Neural crest cell (in vitro differentiated cells): ENCODE measurements at regions not wholly inside any gene's neighbourhood (a gene's known extent, or its start where the extent isn't known, plus 50 kb on each side); places are given as distances from the start of the nearest gene placed in this dataset.
"Not testable (repeated sequence)": the region's sequence is repeated elsewhere in the genome, so short reads cannot be mapped to it uniquely, and the experiment has no call there.

Source experiments
- DNase-seq: peaks from one replicate; pipeline ENCODE4 v3.0.0; 2021; ENCODE audit warnings: low read depth, mixed read lengths, low spot score
- H3K27ac Mint-ChIP-seq: one replicate; pipeline ENCODE4 v1.8.0; 2021; ENCODE audit warnings: mild to moderate bottlenecking, mixed read lengths; ENCODE audit not compliant: unreplicated experiment
- H3K27me3 Mint-ChIP-seq: 2 replicates; pipeline ENCODE4 v1.8.0; 2021; ENCODE audit warnings: low read depth, mild to moderate bottlenecking, mixed read lengths
- H3K36me3 Mint-ChIP-seq: 2 replicates; pipeline ENCODE4 v1.8.0; 2021; ENCODE audit warnings: low read depth, mild to moderate bottlenecking, mixed read lengths
- H3K4me1 Mint-ChIP-seq: 2 replicates; pipeline ENCODE4 v1.8.0; 2021; ENCODE audit warnings: mixed read lengths
- H3K4me3 Mint-ChIP-seq: one replicate; pipeline ENCODE4 v1.8.0; 2021; ENCODE audit warnings: mild to moderate bottlenecking, mixed read lengths
- H3K9me3 Mint-ChIP-seq: 2 replicates; pipeline ENCODE4 v1.8.0; 2021; ENCODE audit warnings: mixed read lengths
- TF ChIP-seq, protein P1 (sequence below): fragments of 200-600 bp; sonication (generic); conservative IDR thresholded peaks from 2 replicates; pipeline ENCODE4 v1.5.0; 2021; ENCODE audit warnings: antibody characterized with exemption, mild to moderate bottlenecking

DNA sequence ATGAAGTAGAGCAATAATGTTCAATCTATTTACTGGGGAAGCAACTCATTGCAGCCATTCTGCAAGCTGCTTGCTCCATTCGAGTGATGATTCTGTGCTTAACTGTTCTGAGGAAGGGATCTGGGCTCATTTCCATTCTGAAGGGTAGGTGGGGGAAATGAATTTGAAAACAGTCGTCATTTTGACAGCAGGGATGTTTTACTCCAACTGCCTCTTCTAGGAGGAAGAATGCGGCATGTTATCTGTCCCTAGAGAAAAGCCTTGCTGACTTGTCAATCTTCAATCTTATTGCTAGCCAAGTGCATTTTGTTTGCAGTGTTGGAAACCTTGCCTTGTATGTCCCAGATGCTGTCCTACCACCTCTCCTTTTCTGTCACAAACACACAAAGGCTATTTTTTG lies 105.9 kb downstream of the PRDM13 start:
- Mint-ChIP-seq H3K4me1 (peaks cover 6% of the 10 kb centered on the region), H3K9me3 (peaks cover 6% of the 10 kb centered on the region), H3K27ac (no peak overlapping the region), H3K4me3 (no peak overlapping the region), H3K27me3 (peaks cover 14% of the 10 kb centered on the region), H3K36me3 (no peaks in the 10 kb centered on the region)
- DNase-seq, result no peak
- TF ChIP-seq, protein P1, sequence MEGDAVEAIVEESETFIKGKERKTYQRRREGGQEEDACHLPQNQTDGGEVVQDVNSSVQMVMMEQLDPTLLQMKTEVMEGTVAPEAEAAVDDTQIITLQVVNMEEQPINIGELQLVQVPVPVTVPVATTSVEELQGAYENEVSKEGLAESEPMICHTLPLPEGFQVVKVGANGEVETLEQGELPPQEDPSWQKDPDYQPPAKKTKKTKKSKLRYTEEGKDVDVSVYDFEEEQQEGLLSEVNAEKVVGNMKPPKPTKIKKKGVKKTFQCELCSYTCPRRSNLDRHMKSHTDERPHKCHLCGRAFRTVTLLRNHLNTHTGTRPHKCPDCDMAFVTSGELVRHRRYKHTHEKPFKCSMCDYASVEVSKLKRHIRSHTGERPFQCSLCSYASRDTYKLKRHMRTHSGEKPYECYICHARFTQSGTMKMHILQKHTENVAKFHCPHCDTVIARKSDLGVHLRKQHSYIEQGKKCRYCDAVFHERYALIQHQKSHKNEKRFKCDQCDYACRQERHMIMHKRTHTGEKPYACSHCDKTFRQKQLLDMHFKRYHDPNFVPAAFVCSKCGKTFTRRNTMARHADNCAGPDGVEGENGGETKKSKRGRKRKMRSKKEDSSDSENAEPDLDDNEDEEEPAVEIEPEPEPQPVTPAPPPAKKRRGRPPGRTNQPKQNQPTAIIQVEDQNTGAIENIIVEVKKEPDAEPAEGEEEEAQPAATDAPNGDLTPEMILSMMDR, result no peak

GRCh38 chr6:99722043-99722442 lies 115.4 kb downstream of the PRDM13 start:
- H3K36me3 Mint-ChIP-seq, H3K4me3 Mint-ChIP-seq, H3K4me1 Mint-ChIP-seq, H3K27ac Mint-ChIP-seq, DNase-seq: not testable (repeated sequence)
- Mint-ChIP-seq H3K9me3 (peaks cover 12% of the 10 kb centered on the region), H3K27me3 (peaks cover 33% of the 10 kb centered on the region)

DNA sequence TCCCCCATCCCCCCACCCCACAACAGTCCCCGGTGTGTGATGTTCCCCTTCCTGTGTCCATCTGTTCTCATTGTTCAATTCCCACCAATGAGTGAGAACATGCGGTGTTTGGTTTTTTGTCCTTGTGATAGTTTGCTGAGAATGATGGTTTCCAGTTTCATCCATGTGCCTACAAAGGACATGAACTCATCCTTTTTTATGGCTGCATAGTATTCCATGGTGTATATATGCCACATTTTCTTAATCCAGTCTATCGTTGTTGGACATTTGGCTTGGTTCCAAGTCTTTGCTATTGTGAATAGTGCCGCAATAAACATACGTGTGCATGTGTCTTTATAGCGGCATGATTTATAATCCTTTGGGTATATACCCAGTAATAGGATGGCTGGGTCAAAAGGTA lies 123.6 kb downstream of the PRDM13 start:
- H3K36me3 Mint-ChIP-seq, H3K4me3 Mint-ChIP-seq, DNase-seq, H3K27ac Mint-ChIP-seq, H3K4me1 Mint-ChIP-seq, H3K9me3 Mint-ChIP-seq: not testable (repeated sequence)
- H3K27me3 Mint-ChIP-seq, result peaks cover 32% of the 10 kb centered on the region

- TF ChIP-seq, protein P1, result no peak
- no peaks in the 10 kb centered on the region for H3K4me1 Mint-ChIP-seq
- H3K36me3 Mint-ChIP-seq, result no peaks in the 10 kb centered on the region
- no peak overlapping the region for H3K27ac Mint-ChIP-seq
- peaks cover 84% of the 10 kb centered on the region for H3K27me3 Mint-ChIP-seq
- H3K4me3 Mint-ChIP-seq, result no peak overlapping the region
- H3K9me3 Mint-ChIP-seq, result no peaks in the 10 kb centered on the region
- DNase-seq, result no peak
These were observed 129.7 kb downstream of the PRDM13 start for GRCh38 chr6:99736302-99736701.

GRCh38 chr6:99739526-99739925 lies 132.9 kb downstream of the PRDM13 start:
- TF ChIP-seq, protein P1, result no peak
- DNase-seq, result no peak
- Mint-ChIP-seq H3K27ac (no peak overlapping the region), H3K36me3 (no peaks in the 10 kb centered on the region), H3K27me3 (peaks cover 91% of the 10 kb centered on the region), H3K4me3 (no peak overlapping the region), H3K9me3 (no peaks in the 10 kb centered on the region), H3K4me1 (no peaks in the 10 kb centered on the region)

DNA sequence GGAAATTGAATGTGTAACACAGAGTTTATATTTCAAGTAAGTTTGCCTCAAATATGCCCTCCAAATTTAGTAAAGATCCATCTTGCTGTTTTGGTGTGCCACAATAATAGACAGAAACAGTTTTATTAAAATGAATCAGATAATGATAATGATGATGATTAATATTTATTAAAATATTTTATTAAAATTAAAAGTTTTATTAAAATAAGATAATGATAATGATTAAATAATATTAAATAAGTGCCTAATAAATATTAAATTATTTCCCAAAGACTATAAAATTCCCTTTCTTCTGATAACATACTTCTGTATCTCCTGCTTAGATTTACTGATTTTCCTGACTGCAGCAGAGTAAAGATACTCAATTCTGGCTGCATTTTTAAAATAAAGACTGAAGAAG lies 134.5 kb downstream of the PRDM13 start:
- no peaks in the 10 kb centered on the region for H3K9me3 Mint-ChIP-seq
- no peak for DNase-seq
- no peaks in the 10 kb centered on the region for H3K36me3 Mint-ChIP-seq
- H3K27me3 Mint-ChIP-seq, result peaks cover 90% of the 10 kb centered on the region
- TF ChIP-seq, protein P1, result no peak
- no peak overlapping the region for H3K27ac Mint-ChIP-seq
- H3K4me1 Mint-ChIP-seq, result no peaks in the 10 kb centered on the region
- no peak overlapping the region for H3K4me3 Mint-ChIP-seq

- H3K36me3 Mint-ChIP-seq, result no peaks in the 10 kb centered on the region
- H3K27me3 Mint-ChIP-seq, result peaks cover 84% of the 10 kb centered on the region
- no peak overlapping the region for H3K4me3 Mint-ChIP-seq
- no peaks in the 10 kb centered on the region for H3K4me1 Mint-ChIP-seq
- no peaks in the 10 kb centered on the region for H3K9me3 Mint-ChIP-seq
- DNase-seq, result no peak
- no peak overlapping the region for H3K27ac Mint-ChIP-seq
- TF ChIP-seq, protein P1, result no peak
These were observed 137.0 kb downstream of the PRDM13 start for GRCh38 chr6:99743647-99744046.
